ENCODE measurements at regions not wholly inside any gene's neighbourhood (a gene's known extent, or its start where the extent isn't known, plus 50 kb on each side); places are given as distances from the start of the nearest gene placed in this dataset.
"Not testable (repeated sequence)": the region's sequence is repeated elsewhere in the genome, so short reads cannot be mapped to it uniquely, and the experiment has no call there.

DNA sequence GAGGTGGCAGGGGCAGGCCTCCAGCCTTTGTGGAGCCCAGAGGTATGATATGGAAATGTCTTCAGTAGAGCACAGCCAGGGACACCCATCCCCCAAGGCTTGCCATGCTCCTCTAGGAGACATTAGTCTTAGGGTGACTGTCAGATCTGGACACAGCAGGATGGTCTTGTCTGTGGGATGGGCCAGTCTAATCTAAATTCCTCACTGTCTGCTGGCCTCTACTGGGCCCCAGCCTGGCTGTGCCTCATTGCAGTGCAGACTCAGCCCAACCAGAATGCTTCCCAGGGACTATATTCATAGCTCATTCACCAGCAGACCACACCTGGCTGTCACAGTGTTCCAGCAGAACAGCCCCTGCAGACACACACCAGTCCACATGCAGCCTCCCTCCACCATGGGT, 129.5 kb upstream of the MRPS30 start:
- H3K27ac ChIP-seq, result no peak overlapping the region
- TF ChIP-seq CTCF (IDR thresholded peaks at IDR 0.05) (no peak), ZFX (IDR thresholded peaks at IDR 0.05; ENCODE audit: borderline replicate concordance) (no peak)

- no peak for TF ChIP-seq CTCF (IDR thresholded peaks at IDR 0.05)
- no peak for TF ChIP-seq ZFX (IDR thresholded peaks at IDR 0.05; ENCODE audit: borderline replicate concordance)
- no peak overlapping the region for H3K27ac ChIP-seq
These were observed 133.5 kb upstream of the MRPS30 start for GRCh38 chr5:44675296-44675695.

DNA sequence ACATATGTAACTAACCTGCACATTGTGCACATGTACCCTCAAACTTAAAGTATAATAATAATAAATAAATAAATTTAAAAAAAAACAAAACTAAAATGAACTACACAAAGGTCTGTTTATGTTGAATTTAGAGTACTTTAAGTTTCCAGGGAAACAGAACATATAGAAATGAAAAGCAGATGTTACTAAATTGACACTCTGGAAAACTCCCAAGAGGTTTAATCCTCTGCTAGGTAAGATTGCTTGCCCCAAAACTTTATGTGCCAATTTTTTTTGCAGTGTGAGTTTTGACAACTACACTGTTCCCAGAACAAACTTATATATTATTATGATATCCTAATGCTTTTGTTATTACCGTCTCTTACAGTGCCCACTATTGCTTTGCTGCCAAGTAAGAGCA, 134.3 kb upstream of the MRPS30 start:
- TF ChIP-seq CTCF (IDR thresholded peaks at IDR 0.05) (no peak), ZFX (IDR thresholded peaks at IDR 0.05; ENCODE audit: borderline replicate concordance) (no peak)
- no peak overlapping the region for H3K27ac ChIP-seq

GRCh38 chr5:44668471-44668870, 140.3 kb upstream of the MRPS30 start:
- not testable (repeated sequence) for H3K27ac ChIP-seq

- TF ChIP-seq ZFX (IDR thresholded peaks at IDR 0.05; ENCODE audit: borderline replicate concordance) (no peak), CTCF (IDR thresholded peaks at IDR 0.05) (no peak)
- H3K27ac ChIP-seq, result no peak overlapping the region
These were observed 143.5 kb upstream of the MRPS30 start for GRCh38 chr5:44665101-44665701.

GRCh38 chr5:44664711-44665100, 144.0 kb upstream of the MRPS30 start:
- no peak overlapping the region for H3K27ac ChIP-seq
- TF ChIP-seq CTCF (IDR thresholded peaks at IDR 0.05) (no peak), ZFX (IDR thresholded peaks at IDR 0.05; ENCODE audit: borderline replicate concordance) (no peak)

DNA sequence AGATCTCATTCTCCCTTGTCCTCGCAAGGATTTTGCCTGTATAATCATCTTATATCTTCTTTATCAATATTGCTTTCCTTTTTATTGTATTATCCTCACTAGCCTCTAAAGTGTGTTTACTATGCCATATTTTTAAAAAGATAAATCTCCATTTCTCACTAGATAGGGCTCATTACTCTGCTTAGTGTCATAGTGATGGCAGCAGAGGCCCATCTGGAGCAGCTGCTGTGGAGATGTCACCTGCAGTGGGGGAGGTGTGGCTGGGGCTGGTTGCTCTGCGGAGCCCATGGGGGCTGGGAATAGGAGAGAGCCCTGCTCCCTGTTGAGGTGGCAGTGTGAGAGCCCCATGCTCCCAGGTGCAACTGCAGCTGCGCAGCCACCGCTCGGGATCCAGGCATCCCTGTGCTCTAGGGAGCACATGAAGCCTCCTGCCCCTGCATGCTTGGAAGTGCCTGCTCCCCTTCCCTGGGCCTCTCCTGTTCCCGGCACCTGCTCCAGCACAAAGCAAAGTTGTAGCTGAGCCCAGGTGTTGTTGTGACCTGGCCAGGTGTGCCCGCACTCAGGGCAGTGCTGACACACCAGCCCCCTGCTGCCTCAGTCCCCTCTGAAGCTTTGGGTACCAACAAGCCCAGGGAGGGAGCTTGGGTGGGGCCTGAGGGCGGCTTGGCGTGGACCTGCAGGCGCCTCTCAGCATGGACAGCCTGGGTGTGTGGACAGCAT, 144.6 kb upstream of the MRPS30 start:
- TF ChIP-seq ZFX (IDR thresholded peaks at IDR 0.05; ENCODE audit: borderline replicate concordance), result no peak
- TF ChIP-seq CTCF (IDR thresholded peaks at IDR 0.05), result no peak
- no peak overlapping the region for H3K27ac ChIP-seq

Data from 22Rv1 (cell line).